ENCODE measurements at regions not wholly inside any gene's neighbourhood (a gene's known extent, or its start where the extent isn't known, plus 50 kb on each side); places are given as distances from the start of the nearest gene placed in this dataset.

GRCh38 chr12:34390171-34390841 lies 368.0 kb downstream of the ALG10 start:
- H3K36me3 ChIP-seq (ENCODE audit: insufficient read depth, low read length), result no peaks in the 10 kb centered on the region
- TF ChIP-seq FOXP2 (optimal IDR thresholded peaks at IDR 0.05; ENCODE audit: control extremely low read depth, extremely low read length, insufficient read depth), result no peak
- TF ChIP-seq EZH2 (IDR thresholded peaks at IDR 0.05), result no peak
- TF ChIP-seq POLR2AphosphoS5 (IDR thresholded peaks at IDR 0.05; ENCODE audit: borderline replicate concordance, low read depth, low read length), result no peak
- H3K9ac ChIP-seq (ENCODE audit: insufficient read length), result no peak overlapping the region
- H3K27ac ChIP-seq, result no peak overlapping the region
- no peaks in the 10 kb centered on the region for H3K9me3 ChIP-seq (ENCODE audit: low read depth, low read length)
- no peak for DNase-seq (ENCODE audit: low read depth, low spot score)
- no peak overlapping the region for H3K4me3 ChIP-seq

- no peak overlapping the region for H3K9ac ChIP-seq (ENCODE audit: insufficient read length)
- DNase-seq (ENCODE audit: low read depth, low spot score), result no peak
- no peaks in the 10 kb centered on the region for H3K36me3 ChIP-seq (ENCODE audit: insufficient read depth, low read length)
- TF ChIP-seq POLR2AphosphoS5 (IDR thresholded peaks at IDR 0.05; ENCODE audit: borderline replicate concordance, low read depth, low read length) (no peak), FOXP2 (optimal IDR thresholded peaks at IDR 0.05; ENCODE audit: control extremely low read depth, extremely low read length, insufficient read depth) (no peak), EZH2 (IDR thresholded peaks at IDR 0.05) (no peak)
- no peaks in the 10 kb centered on the region for H3K9me3 ChIP-seq (ENCODE audit: low read depth, low read length)
- H3K27ac ChIP-seq, result no peak overlapping the region
- H3K4me3 ChIP-seq, result no peak overlapping the region
Measured at GRCh38 chr12:34390846-34391700, 368.8 kb downstream of the ALG10 start.

GRCh38 chr12:34391771-34392581 lies 369.7 kb downstream of the ALG10 start:
- no peak overlapping the region for H3K9ac ChIP-seq (ENCODE audit: insufficient read length)
- no peaks in the 10 kb centered on the region for H3K9me3 ChIP-seq (ENCODE audit: low read depth, low read length)
- no peak for DNase-seq (ENCODE audit: low read depth, low spot score)
- no peak overlapping the region for H3K4me3 ChIP-seq
- H3K27ac ChIP-seq, result no peak overlapping the region
- H3K36me3 ChIP-seq (ENCODE audit: insufficient read depth, low read length), result no peaks in the 10 kb centered on the region
- TF ChIP-seq POLR2AphosphoS5 (IDR thresholded peaks at IDR 0.05; ENCODE audit: borderline replicate concordance, low read depth, low read length) (no peak), EZH2 (IDR thresholded peaks at IDR 0.05) (no peak), FOXP2 (optimal IDR thresholded peaks at IDR 0.05; ENCODE audit: control extremely low read depth, extremely low read length, insufficient read depth) (no peak)

- TF ChIP-seq EZH2 (IDR thresholded peaks at IDR 0.05) (no peak), POLR2AphosphoS5 (IDR thresholded peaks at IDR 0.05; ENCODE audit: borderline replicate concordance, low read depth, low read length) (no peak), FOXP2 (optimal IDR thresholded peaks at IDR 0.05; ENCODE audit: control extremely low read depth, extremely low read length, insufficient read depth) (no peak)
- Histone ChIP-seq H3K27ac (no peak overlapping the region), H3K4me3 (no peak overlapping the region), H3K9me3 (ENCODE audit: low read depth, low read length) (no peaks in the 10 kb centered on the region), H3K9ac (ENCODE audit: insufficient read length) (no peak overlapping the region), H3K36me3 (ENCODE audit: insufficient read depth, low read length) (no peaks in the 10 kb centered on the region)
- DNase-seq (ENCODE audit: low read depth, low spot score), result no peak
Measured at GRCh38 chr12:34392741-34393085, 370.4 kb downstream of the ALG10 start.

GRCh38 chr12:34393086-34393820 lies 371.0 kb downstream of the ALG10 start:
- no peak overlapping the region for H3K27ac ChIP-seq
- H3K4me3 ChIP-seq, result no peak overlapping the region
- TF ChIP-seq FOXP2 (optimal IDR thresholded peaks at IDR 0.05; ENCODE audit: control extremely low read depth, extremely low read length, insufficient read depth) (no peak), EZH2 (IDR thresholded peaks at IDR 0.05) (no peak), POLR2AphosphoS5 (IDR thresholded peaks at IDR 0.05; ENCODE audit: borderline replicate concordance, low read depth, low read length) (no peak)
- H3K36me3 ChIP-seq (ENCODE audit: insufficient read depth, low read length), result no peaks in the 10 kb centered on the region
- no peak for DNase-seq (ENCODE audit: low read depth, low spot score)
- H3K9me3 ChIP-seq (ENCODE audit: low read depth, low read length), result no peaks in the 10 kb centered on the region
- H3K9ac ChIP-seq (ENCODE audit: insufficient read length), result no peak overlapping the region

- Histone ChIP-seq H3K9ac (ENCODE audit: insufficient read length) (no peak overlapping the region), H3K9me3 (ENCODE audit: low read depth, low read length) (no peaks in the 10 kb centered on the region), H3K36me3 (ENCODE audit: insufficient read depth, low read length) (no peaks in the 10 kb centered on the region), H3K27ac (no peak overlapping the region), H3K4me3 (no peak overlapping the region)
- no peak for TF ChIP-seq POLR2AphosphoS5 (IDR thresholded peaks at IDR 0.05; ENCODE audit: borderline replicate concordance, low read depth, low read length)
- no peak for TF ChIP-seq FOXP2 (optimal IDR thresholded peaks at IDR 0.05; ENCODE audit: control extremely low read depth, extremely low read length, insufficient read depth)
- TF ChIP-seq EZH2 (IDR thresholded peaks at IDR 0.05), result no peak
- DNase-seq (ENCODE audit: low read depth, low spot score), result no peak
Measured at GRCh38 chr12:34393821-34394150, 371.5 kb downstream of the ALG10 start.

- Histone ChIP-seq H3K4me3 (no peak overlapping the region), H3K9me3 (ENCODE audit: low read depth, low read length) (no peaks in the 10 kb centered on the region), H3K9ac (ENCODE audit: insufficient read length) (no peak overlapping the region), H3K27ac (no peak overlapping the region), H3K36me3 (ENCODE audit: insufficient read depth, low read length) (no peaks in the 10 kb centered on the region)
- no peak for TF ChIP-seq POLR2AphosphoS5 (IDR thresholded peaks at IDR 0.05; ENCODE audit: borderline replicate concordance, low read depth, low read length)
- no peak for TF ChIP-seq FOXP2 (optimal IDR thresholded peaks at IDR 0.05; ENCODE audit: control extremely low read depth, extremely low read length, insufficient read depth)
- no peak for TF ChIP-seq EZH2 (IDR thresholded peaks at IDR 0.05)
- no peak for DNase-seq (ENCODE audit: low read depth, low spot score)
Measured at GRCh38 chr12:34394211-34395055, 372.1 kb downstream of the ALG10 start.
